ENCODE measurements at regions not wholly inside any gene's neighbourhood (a gene's known extent, or its start where the extent isn't known, plus 50 kb on each side); places are given as distances from the start of the nearest gene placed in this dataset.
A peak's percentile ranks its signal among the peaks of the same experiment; 100 is the strongest.

DNA sequence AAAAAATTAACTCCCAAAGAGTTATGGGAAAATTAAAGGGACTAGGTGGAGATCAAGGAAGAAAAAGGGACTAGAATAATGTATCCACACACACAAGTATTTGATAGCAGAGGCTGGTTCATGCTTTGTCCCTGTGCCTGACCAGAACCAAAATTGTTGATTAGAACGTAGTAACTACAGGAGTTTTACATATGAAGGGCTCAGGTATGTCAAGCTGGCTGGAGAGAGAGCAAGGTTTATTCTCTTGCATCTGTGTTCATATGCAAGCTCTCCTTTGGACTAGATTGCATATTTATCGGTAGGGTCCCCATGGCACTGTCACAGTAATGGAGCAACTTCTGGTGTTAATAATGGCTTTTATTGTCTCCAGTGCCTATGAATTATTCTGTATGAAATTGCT lies 239.9 kb upstream of the TRPM3 start:
- Mint-ChIP-seq H3K9me3 (no peaks in the 10 kb centered on the region), H3K27ac (no peak overlapping the region), H3K4me1 (peaks cover 6% of the 10 kb centered on the region), H3K27me3 (ENCODE audit: insufficient read depth, low read depth) (no peaks in the 10 kb centered on the region), H3K36me3 (no peaks in the 10 kb centered on the region), H3K4me3 (no peak overlapping the region)
- Histone ChIP-seq H4K20me1 (ENCODE audit: low read depth) (no peaks in the 10 kb centered on the region), H3K79me2 (ENCODE audit: low read depth) (no peaks in the 10 kb centered on the region), H3K9ac (no peak overlapping the region), H2AFZ (replicated peaks) (no peak overlapping the region), H3K27ac (no peak overlapping the region), H3K36me3 (no peaks in the 10 kb centered on the region), H3K27me3 (no peaks in the 10 kb centered on the region), H3K4me2 (no peak overlapping the region), H3K9me3 (ENCODE audit: low read depth) (no peaks in the 10 kb centered on the region), H3K4me1 (peaks cover 21% of the 10 kb centered on the region), H3F3A (ENCODE audit: low read depth) (no peaks in the 10 kb centered on the region), H3K4me3 (no peak overlapping the region)
- no peak for TF ChIP-seq EZH2 (IDR thresholded peaks at IDR 0.05)
- DNase-seq (ENCODE audit: low spot score), result no peak

DNA sequence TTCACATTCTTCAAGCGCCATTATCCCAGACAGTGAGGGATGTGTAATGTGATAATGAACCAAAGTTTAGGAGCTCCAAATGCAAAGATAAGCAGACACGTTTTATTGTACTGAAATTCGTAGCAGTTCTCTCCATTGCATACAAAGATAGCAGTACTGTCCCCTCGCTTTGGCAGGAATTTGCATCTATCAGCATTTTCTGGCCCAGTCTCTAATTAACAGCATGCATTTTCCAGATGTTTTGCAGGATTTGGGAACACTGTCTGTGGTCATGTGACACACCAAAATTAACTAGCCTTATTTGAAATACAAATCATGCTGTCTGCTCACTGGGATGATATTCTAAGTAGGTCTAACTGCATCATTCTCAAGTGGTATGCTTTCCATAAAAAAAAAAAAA lies 235.9 kb upstream of the TRPM3 start:
- Histone ChIP-seq H2AFZ (replicated peaks) (peak overlapping the region; percentile 51), H3F3A (ENCODE audit: low read depth) (no peaks in the 10 kb centered on the region), H3K9ac (no peak overlapping the region), H3K36me3 (no peaks in the 10 kb centered on the region), H3K79me2 (ENCODE audit: low read depth) (no peaks in the 10 kb centered on the region), H3K4me3 (no peak overlapping the region), H3K4me1 (peaks cover 6% of the 10 kb centered on the region), H3K27me3 (no peaks in the 10 kb centered on the region), H4K20me1 (ENCODE audit: low read depth) (no peaks in the 10 kb centered on the region), H3K4me2 (no peak overlapping the region), H3K9me3 (ENCODE audit: low read depth) (no peaks in the 10 kb centered on the region), H3K27ac (no peak overlapping the region)
- H3K4me3 Mint-ChIP-seq, result no peak overlapping the region
- DNase-seq (ENCODE audit: low spot score), result no peak
- H3K36me3 Mint-ChIP-seq, result no peaks in the 10 kb centered on the region
- H3K27ac Mint-ChIP-seq, result no peak overlapping the region
- no peaks in the 10 kb centered on the region for H3K4me1 Mint-ChIP-seq
- no peaks in the 10 kb centered on the region for H3K9me3 Mint-ChIP-seq
- H3K27me3 Mint-ChIP-seq (ENCODE audit: insufficient read depth, low read depth), result no peaks in the 10 kb centered on the region
- TF ChIP-seq EZH2phosphoT487 (IDR thresholded peaks at IDR 0.05), result no peak
- TF ChIP-seq, protein P1, sequence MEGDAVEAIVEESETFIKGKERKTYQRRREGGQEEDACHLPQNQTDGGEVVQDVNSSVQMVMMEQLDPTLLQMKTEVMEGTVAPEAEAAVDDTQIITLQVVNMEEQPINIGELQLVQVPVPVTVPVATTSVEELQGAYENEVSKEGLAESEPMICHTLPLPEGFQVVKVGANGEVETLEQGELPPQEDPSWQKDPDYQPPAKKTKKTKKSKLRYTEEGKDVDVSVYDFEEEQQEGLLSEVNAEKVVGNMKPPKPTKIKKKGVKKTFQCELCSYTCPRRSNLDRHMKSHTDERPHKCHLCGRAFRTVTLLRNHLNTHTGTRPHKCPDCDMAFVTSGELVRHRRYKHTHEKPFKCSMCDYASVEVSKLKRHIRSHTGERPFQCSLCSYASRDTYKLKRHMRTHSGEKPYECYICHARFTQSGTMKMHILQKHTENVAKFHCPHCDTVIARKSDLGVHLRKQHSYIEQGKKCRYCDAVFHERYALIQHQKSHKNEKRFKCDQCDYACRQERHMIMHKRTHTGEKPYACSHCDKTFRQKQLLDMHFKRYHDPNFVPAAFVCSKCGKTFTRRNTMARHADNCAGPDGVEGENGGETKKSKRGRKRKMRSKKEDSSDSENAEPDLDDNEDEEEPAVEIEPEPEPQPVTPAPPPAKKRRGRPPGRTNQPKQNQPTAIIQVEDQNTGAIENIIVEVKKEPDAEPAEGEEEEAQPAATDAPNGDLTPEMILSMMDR (IDR thresholded peaks at IDR 0.05), result no peak
- TF ChIP-seq EZH2 (IDR thresholded peaks at IDR 0.05), result no peak

DNA sequence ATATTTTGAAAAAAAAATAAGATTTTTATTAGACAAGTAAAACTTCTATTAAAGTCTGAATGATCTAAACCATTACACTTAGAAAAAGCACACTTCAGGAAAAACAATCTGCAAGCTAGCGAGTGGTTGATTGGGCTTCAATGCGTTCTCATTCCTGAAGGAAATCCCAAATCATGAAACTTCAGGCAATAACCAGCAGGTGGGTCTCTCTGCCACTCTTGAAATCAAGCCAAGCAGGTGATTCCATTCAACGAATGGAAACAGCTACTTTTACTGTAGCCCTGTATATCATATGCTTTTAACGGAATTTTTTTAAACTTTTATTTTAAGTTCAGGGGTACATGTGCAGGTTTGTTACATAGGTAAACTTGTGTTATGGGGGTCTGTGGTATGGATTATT lies 234.5 kb upstream of the TRPM3 start:
- Histone ChIP-seq H2AFZ (replicated peaks) (no peak overlapping the region), H3K4me2 (no peak overlapping the region), H3K4me3 (no peak overlapping the region), H3K27ac (no peak overlapping the region), H3K27me3 (no peaks in the 10 kb centered on the region), H3K9ac (no peak overlapping the region), H3K4me1 (peaks cover 6% of the 10 kb centered on the region), H3K9me3 (ENCODE audit: low read depth) (no peaks in the 10 kb centered on the region), H3K36me3 (no peaks in the 10 kb centered on the region), H3F3A (ENCODE audit: low read depth) (no peaks in the 10 kb centered on the region), H4K20me1 (ENCODE audit: low read depth) (no peaks in the 10 kb centered on the region), H3K79me2 (ENCODE audit: low read depth) (no peaks in the 10 kb centered on the region)
- Mint-ChIP-seq H3K27ac (no peak overlapping the region), H3K27me3 (ENCODE audit: insufficient read depth, low read depth) (no peaks in the 10 kb centered on the region), H3K36me3 (no peaks in the 10 kb centered on the region), H3K4me3 (no peak overlapping the region), H3K9me3 (peaks cover 2% of the 10 kb centered on the region), H3K4me1 (no peaks in the 10 kb centered on the region)
- TF ChIP-seq EZH2 (IDR thresholded peaks at IDR 0.05), result no peak
- TF ChIP-seq, protein P1 (IDR thresholded peaks at IDR 0.05), result peak; percentile 52
- DNase-seq (ENCODE audit: low spot score), result peak; percentile 46

DNA sequence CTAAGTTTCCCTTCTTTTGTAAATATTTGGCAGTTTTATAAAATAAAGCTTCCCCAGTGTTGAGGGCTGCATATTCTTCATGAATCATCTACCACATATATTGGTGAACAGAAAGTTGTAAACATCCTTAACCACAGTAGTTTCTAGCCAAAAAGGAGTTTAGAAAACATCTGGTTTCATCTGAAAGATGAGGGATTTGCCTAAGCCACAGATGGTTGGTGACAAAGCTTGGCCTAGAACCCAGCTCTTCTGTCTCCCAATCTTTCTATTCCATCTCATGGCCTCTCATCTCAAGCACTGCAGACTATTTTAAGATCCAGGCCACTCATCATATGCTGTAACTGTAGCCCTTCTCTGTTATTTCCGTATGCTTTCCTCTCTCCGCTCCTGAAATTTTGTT lies 232.3 kb upstream of the TRPM3 start:
- Histone ChIP-seq H2AFZ (replicated peaks) (no peak overlapping the region), H3K4me2 (no peak overlapping the region), H3K4me3 (no peak overlapping the region), H3K79me2 (ENCODE audit: low read depth) (no peaks in the 10 kb centered on the region), H3K9me3 (ENCODE audit: low read depth) (no peaks in the 10 kb centered on the region), H3K9ac (no peak overlapping the region), H3K4me1 (peaks cover 6% of the 10 kb centered on the region), H4K20me1 (ENCODE audit: low read depth) (no peaks in the 10 kb centered on the region), H3F3A (ENCODE audit: low read depth) (no peaks in the 10 kb centered on the region), H3K36me3 (no peaks in the 10 kb centered on the region), H3K27me3 (no peaks in the 10 kb centered on the region), H3K27ac (no peak overlapping the region)
- no peaks in the 10 kb centered on the region for H3K36me3 Mint-ChIP-seq
- no peak for DNase-seq (ENCODE audit: low spot score)
- peaks cover 2% of the 10 kb centered on the region for H3K9me3 Mint-ChIP-seq
- H3K27me3 Mint-ChIP-seq (ENCODE audit: insufficient read depth, low read depth), result no peaks in the 10 kb centered on the region
- H3K27ac Mint-ChIP-seq, result no peak overlapping the region
- no peak overlapping the region for H3K4me3 Mint-ChIP-seq
- no peaks in the 10 kb centered on the region for H3K4me1 Mint-ChIP-seq
- TF ChIP-seq EZH2phosphoT487 (IDR thresholded peaks at IDR 0.05) (no peak), EZH2 (IDR thresholded peaks at IDR 0.05) (no peak)
- TF ChIP-seq, protein P1 (IDR thresholded peaks at IDR 0.05), result no peak
